Prostate gland (tissue), 2 donors: ENCODE measurements at regions not wholly inside any gene's neighbourhood (a gene's known extent, or its start where the extent isn't known, plus 50 kb on each side); places are given as distances from the start of the nearest gene placed in this dataset.

Experiments used
- POLR2A ChIP-seq: fragments of 450-650 bp; IDR thresholded peaks from one replicate; pipeline ENCODE4 v1.6.1; 2016; ENCODE audit warnings: antibody characterized with exemption, mild to moderate bottlenecking
- POLR2AphosphoS5 ChIP-seq: sonication (generic); formaldehyde crosslinking; IDR thresholded peaks from one replicate; pipeline ENCODE4 v1.6.1; 2017; ENCODE audit warnings: antibody characterized with exemption
- TF ChIP-seq, protein P1 (sequence below), 4 experiments: fragments of 200-600 bp in 2 of 4; fragments of 450-650 bp in 2 of 4; sonication (generic) in 2 of 4; IDR thresholded peaks; 1 replicate in 3 of 4; 2 replicates in 1 of 4; pipeline ENCODE4 v1.5.1; 2016 to 2019; ENCODE audit warnings: antibody characterized with exemption in 4 of 4, mild to moderate bottlenecking in 2 of 4, moderate library complexity in 2 of 4

DNA sequence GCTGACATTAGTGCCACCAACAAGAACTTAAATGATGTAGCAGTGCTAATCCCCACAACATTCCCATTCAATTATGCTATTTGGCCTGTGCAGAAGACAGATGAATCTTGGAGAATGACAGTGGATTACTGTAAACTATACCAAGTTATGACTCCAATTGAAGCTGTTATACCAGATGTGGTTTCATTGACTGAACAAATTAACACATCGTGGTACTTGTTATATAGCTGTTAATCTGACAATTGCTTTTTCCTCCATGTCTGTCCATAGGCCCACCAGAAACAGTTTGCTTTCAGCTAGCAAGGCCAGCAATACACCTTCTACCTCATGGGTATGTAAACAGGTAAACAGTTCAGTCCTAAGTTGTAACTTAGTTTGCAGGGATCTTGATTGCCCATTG is 101.1 kb downstream of the S1PR1 start:
- TF ChIP-seq, protein P1, sequence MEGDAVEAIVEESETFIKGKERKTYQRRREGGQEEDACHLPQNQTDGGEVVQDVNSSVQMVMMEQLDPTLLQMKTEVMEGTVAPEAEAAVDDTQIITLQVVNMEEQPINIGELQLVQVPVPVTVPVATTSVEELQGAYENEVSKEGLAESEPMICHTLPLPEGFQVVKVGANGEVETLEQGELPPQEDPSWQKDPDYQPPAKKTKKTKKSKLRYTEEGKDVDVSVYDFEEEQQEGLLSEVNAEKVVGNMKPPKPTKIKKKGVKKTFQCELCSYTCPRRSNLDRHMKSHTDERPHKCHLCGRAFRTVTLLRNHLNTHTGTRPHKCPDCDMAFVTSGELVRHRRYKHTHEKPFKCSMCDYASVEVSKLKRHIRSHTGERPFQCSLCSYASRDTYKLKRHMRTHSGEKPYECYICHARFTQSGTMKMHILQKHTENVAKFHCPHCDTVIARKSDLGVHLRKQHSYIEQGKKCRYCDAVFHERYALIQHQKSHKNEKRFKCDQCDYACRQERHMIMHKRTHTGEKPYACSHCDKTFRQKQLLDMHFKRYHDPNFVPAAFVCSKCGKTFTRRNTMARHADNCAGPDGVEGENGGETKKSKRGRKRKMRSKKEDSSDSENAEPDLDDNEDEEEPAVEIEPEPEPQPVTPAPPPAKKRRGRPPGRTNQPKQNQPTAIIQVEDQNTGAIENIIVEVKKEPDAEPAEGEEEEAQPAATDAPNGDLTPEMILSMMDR (IDR thresholded peaks at IDR 0.05): no peak
- TF ChIP-seq POLR2A (no peak), POLR2AphosphoS5 (no peak)
